ENCODE measurements at regions not wholly inside any gene's neighbourhood (a gene's known extent, or its start where the extent isn't known, plus 50 kb on each side); places are given as distances from the start of the nearest gene placed in this dataset.

- no peak for TF ChIP-seq RAD21 (IDR thresholded peaks at IDR 0.05; ENCODE audit: low read depth)
Measured at GRCh38 chr2:120410487-120410886, 64.6 kb downstream of the INHBB start.

DNA sequence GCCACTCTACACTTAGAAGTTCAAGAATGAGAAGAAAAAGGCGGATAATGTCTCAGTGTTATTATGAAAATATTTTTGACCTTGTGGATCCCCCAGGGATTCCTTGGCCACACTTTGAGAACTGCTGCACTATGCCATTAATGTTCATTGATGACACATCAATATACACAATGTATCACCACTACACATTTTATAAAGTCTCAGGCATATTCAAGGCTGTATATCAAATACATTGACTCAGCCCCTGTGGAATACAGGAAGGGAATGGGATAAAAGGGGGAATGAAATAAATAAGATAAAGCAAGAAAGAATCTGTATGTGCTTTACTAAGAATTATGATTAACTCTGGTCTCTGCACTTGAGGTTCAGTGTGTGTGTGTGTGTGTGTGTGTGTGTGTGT is 69.1 kb downstream of the INHBB start:
- TF ChIP-seq ZBTB7A (IDR thresholded peaks at IDR 0.05; ENCODE audit: low read depth), result no peak

DNA sequence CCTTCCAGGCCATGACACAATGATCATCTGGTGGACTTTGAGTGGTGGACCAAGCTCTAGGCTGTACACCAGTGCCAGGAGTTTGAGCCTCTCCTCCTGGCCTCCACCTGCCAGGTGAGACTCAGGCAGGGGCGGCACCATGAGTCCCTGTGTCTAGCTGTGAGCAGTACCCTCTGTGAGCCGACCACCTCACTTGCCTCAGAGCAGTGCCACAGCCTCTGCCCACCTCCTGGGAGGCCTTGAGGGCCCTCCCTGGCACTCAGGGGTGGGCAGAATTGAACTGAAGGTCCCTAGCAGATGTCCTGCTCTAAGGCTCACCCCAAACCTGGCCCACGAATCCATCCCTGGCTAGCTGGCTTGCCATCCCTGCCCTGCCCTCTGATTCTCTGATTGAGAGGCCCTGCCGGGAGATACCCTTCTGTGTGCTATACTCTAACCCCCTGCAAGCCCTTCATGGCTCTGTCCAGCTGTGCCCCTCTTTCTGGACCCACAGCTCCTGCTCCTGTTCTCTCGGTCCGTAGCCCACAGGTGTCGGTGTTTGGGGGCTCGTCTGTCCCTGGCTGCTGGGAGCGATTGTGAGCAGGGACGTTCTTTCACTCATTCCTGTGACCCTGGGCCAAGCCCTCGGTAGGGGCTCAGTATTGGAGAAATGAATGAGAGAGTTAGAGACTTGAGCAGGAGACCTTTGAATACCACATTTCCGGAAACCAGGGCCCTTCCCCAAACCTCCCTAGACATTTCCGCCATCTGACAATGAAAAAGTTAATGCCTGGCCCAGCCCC is 70.0 kb downstream of the INHBB start:
- no peak for TF ChIP-seq FOXM1 (IDR thresholded peaks at IDR 0.05; ENCODE audit: borderline replicate concordance, low read depth)
- TF ChIP-seq CEBPB (IDR thresholded peaks at IDR 0.05), result no peak
- no peak for TF ChIP-seq TEAD4 (IDR thresholded peaks at IDR 0.05)
- no peak for TF ChIP-seq MAX (IDR thresholded peaks at IDR 0.05)
- no peak for TF ChIP-seq EGR1 (IDR thresholded peaks at IDR 0.05)
- TF ChIP-seq EP300 (IDR thresholded peaks at IDR 0.05; ENCODE audit: borderline replicate concordance), result no peak
- TF ChIP-seq, protein P1, sequence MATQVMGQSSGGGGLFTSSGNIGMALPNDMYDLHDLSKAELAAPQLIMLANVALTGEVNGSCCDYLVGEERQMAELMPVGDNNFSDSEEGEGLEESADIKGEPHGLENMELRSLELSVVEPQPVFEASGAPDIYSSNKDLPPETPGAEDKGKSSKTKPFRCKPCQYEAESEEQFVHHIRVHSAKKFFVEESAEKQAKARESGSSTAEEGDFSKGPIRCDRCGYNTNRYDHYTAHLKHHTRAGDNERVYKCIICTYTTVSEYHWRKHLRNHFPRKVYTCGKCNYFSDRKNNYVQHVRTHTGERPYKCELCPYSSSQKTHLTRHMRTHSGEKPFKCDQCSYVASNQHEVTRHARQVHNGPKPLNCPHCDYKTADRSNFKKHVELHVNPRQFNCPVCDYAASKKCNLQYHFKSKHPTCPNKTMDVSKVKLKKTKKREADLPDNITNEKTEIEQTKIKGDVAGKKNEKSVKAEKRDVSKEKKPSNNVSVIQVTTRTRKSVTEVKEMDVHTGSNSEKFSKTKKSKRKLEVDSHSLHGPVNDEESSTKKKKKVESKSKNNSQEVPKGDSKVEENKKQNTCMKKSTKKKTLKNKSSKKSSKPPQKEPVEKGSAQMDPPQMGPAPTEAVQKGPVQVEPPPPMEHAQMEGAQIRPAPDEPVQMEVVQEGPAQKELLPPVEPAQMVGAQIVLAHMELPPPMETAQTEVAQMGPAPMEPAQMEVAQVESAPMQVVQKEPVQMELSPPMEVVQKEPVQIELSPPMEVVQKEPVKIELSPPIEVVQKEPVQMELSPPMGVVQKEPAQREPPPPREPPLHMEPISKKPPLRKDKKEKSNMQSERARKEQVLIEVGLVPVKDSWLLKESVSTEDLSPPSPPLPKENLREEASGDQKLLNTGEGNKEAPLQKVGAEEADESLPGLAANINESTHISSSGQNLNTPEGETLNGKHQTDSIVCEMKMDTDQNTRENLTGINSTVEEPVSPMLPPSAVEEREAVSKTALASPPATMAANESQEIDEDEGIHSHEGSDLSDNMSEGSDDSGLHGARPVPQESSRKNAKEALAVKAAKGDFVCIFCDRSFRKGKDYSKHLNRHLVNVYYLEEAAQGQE (IDR thresholded peaks at IDR 0.05; ENCODE audit: low read depth), result no peak
- no peak for TF ChIP-seq RAD21 (IDR thresholded peaks at IDR 0.05; ENCODE audit: low read depth)
- TF ChIP-seq ZBTB7A (IDR thresholded peaks at IDR 0.05; ENCODE audit: low read depth), result no peak
- TF ChIP-seq TAF1 (IDR thresholded peaks at IDR 0.05; ENCODE audit: low read depth), result no peak
- no peak for TF ChIP-seq CREB1 (IDR thresholded peaks at IDR 0.05; ENCODE audit: low read depth)

DNA sequence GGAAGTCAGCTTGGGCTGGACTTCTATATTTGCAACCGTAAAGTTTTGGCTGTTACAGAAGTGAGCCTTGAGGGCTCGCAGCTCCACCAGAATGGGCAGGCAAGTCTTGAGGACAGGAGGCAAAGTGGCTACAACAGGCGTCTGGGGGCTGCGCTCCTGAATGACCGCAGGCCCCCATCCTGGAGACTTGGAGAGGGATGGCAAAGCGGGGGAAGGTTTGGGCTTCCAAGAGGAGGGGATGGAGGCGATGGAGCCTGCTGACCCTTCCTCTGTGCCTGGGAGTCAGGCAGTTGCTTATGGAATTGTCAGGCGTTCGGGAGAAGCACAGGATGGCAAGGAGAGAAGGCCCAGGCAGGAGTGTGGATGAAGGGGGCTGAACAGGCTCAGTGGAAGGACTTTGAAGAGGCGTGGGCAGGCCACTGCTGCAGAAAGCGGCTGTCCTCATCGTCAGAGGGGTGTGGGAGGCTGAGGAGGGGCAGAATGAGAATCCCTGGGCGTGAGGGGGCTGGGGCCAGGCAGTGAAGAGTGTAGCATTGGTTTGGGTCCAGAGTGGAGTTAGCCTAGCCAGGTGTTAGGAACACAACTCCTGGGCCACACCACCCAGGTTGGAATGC is 72.3 kb downstream of the INHBB start:
- TF ChIP-seq, protein P1 (IDR thresholded peaks at IDR 0.05; ENCODE audit: low read depth), result no peak
- TF ChIP-seq TEAD4 (IDR thresholded peaks at IDR 0.05), result no peak
- no peak for TF ChIP-seq NFIC (IDR thresholded peaks at IDR 0.05)
- TF ChIP-seq RAD21 (IDR thresholded peaks at IDR 0.05; ENCODE audit: low read depth), result no peak

DNA sequence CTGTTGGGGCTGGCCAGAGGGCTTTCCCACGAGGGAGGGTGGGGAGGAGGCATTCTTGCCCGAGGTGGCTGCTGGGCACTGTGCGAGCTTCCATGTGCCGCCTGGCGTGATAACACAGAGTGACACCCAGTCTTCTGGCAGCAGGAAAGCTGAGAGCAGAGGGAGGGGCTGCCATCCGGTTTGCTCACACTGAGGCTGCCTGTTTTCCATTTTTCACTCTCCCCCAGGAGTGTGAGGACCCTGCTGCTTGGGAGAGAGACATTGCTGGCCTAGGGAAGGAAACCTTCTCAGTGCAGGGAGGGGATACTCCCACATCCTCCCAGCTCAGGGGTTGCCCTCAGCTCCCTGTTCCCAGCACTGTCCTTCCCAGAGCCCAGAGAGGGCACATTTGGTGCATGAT is 73.1 kb downstream of the INHBB start:
- no peak for TF ChIP-seq EGR1 (IDR thresholded peaks at IDR 0.05)
- TF ChIP-seq, protein P1 (IDR thresholded peaks at IDR 0.05; ENCODE audit: low read depth), result no peak
- TF ChIP-seq, protein P2, sequence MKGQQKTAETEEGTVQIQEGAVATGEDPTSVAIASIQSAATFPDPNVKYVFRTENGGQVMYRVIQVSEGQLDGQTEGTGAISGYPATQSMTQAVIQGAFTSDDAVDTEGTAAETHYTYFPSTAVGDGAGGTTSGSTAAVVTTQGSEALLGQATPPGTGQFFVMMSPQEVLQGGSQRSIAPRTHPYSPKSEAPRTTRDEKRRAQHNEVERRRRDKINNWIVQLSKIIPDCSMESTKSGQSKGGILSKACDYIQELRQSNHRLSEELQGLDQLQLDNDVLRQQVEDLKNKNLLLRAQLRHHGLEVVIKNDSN (IDR thresholded peaks at IDR 0.05), result no peak
- TF ChIP-seq TCF12 (IDR thresholded peaks at IDR 0.05; ENCODE audit: low read depth), result no peak
- TF ChIP-seq EP300 (IDR thresholded peaks at IDR 0.05; ENCODE audit: borderline replicate concordance), result no peak
- TF ChIP-seq MAX (IDR thresholded peaks at IDR 0.05), result no peak
- TF ChIP-seq TAF1 (IDR thresholded peaks at IDR 0.05; ENCODE audit: low read depth), result no peak
- no peak for TF ChIP-seq YY1 (IDR thresholded peaks at IDR 0.05; ENCODE audit: low read depth)
- no peak for TF ChIP-seq CEBPB (IDR thresholded peaks at IDR 0.05)
- no peak for TF ChIP-seq RAD21 (IDR thresholded peaks at IDR 0.05; ENCODE audit: low read depth)
- no peak for TF ChIP-seq TEAD4 (IDR thresholded peaks at IDR 0.05)
- no peak for TF ChIP-seq CREB1 (IDR thresholded peaks at IDR 0.05; ENCODE audit: low read depth)
